ENCODE measurements at regions not wholly inside any gene's neighbourhood (a gene's known extent, or its start where the extent isn't known, plus 50 kb on each side); places are given as distances from the start of the nearest gene placed in this dataset.

- TF ChIP-seq POLR2A (IDR thresholded peaks at IDR 0.05): no peak
- TF ChIP-seq CTCF (IDR thresholded peaks at IDR 0.05): no peak
- TF ChIP-seq POLR2AphosphoS5 (IDR thresholded peaks at IDR 0.05; ENCODE audit: insufficient read depth in 1 of 2, low read depth in 1 of 2): no peak
Observed at GRCh38 chr16:7089751-7090150, 242.9 kb upstream of the RBFOX1 start.

Measured in vagina (tissue), 2 donors.